COLO829 (cell line): ENCODE measurements at regions not wholly inside any gene's neighbourhood (a gene's known extent, or its start where the extent isn't known, plus 50 kb on each side); places are given as distances from the start of the nearest gene placed in this dataset.
"Not testable (repeated sequence)": the region's sequence is repeated elsewhere in the genome, so short reads cannot be mapped to it uniquely, and the experiment has no call there.

Source experiments
- DNase-seq: peaks from one replicate; pipeline ENCODE4 v3.0.0; 2012; ENCODE audit warnings: low spot score

DNA sequence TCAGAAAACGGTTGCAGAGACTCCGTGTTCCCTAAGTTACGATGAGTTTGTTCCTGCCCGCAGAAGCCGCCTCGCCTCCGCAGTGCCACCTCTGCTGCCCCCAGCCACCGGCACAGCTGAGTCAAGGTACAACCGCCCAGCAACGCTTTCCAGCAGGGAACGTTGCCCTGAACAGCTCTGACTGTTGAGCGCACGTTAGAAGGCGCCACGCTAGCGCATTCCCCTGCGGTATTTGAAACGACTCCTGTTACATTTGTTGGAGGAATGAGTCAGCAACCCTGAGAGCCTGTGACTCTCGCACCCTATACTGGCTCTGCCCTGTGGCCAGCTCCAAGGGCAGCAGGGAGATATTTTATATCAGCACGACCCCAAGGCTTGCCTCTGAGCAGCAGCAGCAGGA lies 302.8 kb downstream of the TEX29 start:
- DNase-seq, result no peak

DNA sequence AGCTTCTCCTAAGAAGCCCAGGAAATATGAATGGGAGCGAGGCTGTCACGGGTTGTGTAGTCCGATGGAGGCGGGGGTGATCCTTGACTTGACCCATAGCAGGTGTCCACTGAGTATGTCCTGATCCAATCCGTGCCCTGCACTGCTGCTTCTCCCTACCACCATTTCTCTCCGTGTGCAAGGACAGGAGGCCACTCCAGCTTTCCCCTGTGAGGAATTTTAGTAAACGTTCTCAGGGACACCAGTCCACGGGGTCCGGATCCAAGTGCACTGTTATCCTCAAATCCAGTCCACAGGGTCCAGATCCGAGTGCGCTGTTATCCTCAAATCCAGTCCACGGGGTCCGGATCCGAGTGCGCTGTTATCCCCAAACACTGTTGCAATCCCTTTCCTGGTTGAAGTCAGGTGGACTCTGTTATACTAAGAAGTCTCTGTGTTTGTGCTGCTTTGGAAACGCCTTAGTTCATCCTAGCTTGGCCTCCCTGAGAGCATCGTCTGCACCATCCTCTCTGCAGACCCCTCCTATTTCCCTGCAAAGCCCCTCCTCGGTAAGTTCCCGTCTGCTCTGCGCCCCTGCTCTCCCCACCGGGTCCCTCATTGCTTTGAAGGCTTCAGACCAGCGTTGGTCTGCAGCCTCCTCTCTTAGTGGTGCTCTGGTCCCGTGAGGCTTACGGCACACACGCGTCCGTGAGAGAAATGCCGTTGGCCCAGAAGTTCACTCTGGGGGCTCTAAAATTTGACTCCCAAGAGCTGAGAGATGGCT lies 303.5 kb downstream of the TEX29 start:
- no peak for DNase-seq

DNA sequence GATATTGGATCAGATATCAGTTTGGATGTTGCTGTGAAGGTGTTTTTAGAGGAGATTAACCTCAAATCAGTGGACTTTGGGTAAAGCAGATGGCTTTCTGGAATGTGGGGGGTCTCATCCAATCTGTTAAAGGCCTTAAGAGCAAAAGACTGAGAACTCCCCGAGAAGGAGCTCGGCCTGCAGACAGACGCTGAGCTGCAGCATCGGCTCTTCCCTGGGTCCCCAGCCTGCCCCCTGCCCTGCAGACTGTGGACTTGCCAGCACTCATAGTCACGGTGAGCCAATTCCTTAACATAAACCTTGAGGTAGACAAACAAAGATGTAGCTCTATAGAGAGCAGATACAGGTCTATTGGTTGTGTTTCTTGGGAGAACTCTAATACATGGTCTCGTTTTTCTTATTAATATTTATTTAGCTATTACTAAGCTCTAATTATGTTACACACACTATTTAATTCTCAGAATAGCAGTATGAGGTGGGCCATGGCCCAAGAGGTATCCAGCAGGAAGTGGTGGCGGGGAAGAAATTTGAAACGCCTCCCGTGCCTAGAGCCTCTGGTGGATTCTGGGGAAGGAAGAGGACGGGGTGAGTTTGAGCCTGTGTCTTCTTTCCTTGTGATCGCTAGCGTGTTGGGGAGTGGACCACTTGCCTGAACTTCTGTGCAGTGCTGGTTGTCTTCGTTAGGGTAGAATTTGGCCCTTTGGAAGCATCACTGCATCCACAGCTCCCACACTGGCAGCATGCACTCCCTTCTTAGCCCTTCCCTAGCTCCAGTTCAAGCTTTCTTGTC lies 305.3 kb downstream of the TEX29 start:
- no peak for DNase-seq

DNA sequence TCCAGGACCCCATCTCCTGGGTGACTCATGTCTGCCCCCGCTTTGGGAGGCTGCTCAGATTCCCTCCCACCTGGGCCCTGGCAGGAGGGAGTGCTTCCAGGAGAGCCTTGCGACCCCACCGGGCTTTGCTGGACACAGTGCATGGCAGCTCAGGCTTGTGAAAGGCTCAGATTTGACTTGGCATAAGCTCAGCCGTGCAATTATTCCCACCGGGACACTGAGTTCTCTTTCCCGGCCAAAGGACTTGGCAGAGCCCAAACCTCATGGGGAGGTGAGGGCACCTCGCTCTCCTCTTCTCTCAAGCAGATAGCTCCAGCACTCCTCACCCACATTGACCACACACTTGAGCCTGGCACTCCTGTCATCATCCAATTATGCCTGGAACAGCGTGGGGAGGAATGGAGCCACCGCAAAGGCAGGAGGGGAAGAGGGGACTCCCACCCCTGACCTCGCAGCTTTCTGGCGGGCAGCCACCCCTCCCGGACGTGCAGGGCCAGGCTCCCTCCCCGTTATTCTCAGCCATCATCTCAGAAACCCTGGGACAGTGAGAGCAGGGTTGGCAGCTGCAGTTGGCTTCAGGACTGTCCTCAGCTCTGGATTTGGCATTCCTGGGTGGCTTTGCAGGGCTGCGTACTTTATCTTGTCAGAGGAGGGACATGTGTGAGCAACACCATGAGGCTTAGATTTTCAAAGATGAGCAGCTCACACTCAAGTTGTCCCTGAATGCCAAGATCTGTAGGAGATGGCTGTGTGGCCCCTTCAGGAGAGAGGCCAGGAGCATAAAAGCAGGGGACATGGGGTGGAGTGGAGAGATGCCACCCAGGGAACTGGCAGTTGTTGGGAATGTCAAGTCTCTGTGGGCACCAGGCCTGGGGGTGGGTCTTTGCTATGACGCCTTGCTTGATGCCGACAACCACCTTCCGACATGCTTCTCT lies 306.2 kb downstream of the TEX29 start:
- no peak for DNase-seq

DNA sequence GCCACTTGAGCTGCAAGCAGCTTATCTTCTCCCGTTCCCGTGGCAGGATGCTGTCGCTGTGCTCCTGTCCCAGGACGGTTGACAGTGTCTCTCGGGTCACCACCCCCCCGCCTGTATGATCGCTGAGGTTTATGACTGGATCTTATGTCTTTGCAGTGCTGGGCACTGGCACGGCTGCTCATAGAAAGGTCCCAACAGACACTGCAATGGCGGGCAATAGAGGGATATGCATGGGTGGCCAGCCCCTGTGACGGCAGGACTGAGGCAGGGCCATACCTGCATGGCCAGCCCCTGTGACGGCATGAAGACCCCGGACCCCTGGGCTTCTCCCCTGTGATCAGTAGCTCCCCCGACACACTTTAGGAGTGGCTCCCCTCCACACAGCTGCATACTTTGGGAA lies 307.2 kb downstream of the TEX29 start:
- DNase-seq, result no peak

DNA sequence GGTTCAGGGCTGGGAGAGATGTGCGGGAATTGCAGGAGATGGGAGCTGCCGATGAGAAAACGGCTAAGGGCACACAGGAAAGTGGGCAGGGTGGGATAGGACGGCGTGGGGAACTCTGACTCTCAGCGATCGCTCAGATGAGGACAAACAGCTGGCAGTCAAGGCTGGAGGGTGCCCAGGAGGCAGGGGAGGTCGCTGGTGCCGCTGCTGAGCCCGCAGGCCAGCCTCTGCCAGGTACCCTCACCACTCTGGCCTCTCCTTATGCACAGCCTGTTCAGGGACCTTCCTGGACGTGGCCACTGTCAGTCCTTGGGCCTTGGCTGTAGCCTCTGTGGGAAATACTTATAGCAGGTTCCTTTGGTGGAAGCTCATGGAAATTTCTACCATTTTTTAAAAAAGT lies 308.6 kb downstream of the TEX29 start:
- no peak for DNase-seq

DNA sequence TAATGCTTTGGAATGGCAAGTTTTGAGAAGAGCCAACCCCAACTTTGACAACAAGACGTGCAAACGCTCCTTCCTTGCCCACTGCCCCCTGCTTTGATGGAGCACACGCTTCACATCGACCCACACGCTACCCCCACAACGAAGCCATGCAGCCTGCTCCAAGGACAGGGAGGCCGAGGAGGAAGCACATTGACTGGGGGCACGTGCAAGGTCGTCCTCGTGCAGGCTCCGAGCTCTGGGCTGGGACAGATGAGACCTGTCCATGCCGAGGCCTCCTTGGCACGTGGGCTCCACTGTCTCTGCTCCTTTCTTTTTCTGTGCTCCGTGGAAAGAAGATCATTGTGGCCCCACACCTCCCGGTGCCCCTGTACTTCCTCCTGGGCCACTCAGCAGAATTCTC lies 309.0 kb downstream of the TEX29 start:
- no peak for DNase-seq

DNA sequence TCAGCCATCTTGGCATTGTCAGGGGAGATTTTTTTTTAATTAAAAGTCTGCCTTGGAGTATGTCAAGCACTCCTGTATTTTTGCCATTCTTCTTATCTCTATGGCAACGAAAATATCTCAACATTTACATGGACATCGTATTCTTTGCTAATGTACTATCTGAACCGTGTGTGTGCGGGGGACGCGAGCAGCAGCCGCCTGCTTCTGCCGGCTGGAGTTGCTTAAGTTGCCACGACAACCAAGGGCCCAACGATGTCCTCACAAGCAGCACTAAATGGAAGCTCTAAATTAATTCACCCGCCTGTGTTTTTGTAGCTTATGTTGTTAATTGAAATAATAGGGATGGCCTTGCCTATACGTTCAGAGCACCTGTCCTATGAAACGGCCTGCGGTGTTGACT lies 309.5 kb downstream of the TEX29 start:
- no peak for DNase-seq

DNA sequence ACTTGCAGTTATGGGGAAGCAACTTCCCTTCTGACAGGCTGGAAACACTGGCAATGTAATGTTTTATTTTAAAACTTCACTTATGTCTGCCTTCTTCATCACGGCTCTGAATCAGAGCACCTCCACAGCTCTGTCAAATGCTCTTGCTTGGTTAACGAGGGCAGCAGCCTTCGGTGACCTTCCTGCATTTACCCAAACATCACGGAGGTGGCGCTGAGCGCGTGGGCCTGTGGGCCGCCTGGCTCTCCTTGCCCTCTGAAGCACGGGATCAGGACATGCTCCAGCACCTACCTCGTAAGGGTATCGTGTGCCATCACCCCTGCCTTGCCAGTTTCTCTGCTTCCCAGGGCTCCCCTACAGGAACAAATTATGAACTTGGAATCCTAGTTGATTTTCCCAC lies 310.0 kb downstream of the TEX29 start:
- no peak for DNase-seq

DNA sequence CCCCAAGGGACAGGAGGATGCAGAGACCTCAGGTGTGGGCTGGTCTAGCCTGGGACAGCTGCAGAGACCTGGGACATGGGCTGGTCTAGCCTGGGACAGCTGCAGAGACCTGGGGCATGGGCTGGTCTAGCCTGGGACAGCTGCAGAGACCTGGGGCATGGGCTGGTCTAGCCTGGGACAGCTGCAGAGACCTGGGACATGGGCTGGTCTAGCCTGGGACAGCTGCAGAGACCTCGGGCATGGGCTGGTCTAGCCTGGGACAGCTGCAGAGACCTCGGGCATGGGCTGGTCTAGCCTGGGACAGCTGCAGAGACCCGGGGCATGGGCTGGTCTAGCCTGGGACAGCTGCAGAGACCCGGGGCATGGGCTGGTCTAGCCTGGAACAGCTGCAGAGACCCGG lies 310.8 kb downstream of the TEX29 start:
- DNase-seq, result not testable (repeated sequence)

DNA sequence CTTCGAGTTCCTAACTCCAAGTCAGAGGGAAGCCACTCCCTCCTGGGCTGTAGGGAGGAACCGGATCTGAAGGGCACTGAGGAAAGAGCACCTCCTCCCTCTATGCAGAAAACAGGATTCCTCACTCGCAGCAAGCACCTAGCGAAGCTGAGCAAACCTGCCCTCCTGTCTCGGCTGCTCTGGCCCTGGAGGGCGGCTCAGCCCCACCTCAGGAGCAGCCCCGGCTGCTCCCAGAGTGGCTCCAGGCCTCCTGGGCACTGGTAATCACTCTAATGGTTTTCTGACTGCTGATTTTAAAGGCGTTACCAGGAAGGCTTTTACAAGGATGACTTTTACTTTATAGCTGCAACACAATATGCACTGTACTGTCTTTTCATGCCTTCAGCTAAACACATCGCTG lies 312.5 kb downstream of the TEX29 start:
- DNase-seq, result no peak

DNA sequence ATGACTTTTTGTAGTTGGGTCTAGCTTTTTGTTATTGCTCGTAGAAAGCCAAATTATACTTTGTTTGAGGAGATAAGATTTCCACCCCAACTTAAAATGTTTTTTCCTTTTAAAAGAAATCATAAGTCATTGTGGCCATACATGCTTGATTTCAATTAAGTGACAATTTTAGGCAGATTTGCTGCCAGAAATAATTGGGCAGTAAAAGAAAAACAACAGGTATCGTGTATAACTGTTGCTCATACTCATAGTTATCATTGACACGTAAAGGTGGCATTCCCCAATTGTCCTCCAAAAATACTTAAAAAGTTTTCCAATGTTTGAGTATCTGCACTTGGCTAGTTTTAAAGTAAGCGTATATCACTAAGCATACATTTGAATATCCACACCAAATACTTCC lies 313.0 kb downstream of the TEX29 start:
- no peak for DNase-seq

DNA sequence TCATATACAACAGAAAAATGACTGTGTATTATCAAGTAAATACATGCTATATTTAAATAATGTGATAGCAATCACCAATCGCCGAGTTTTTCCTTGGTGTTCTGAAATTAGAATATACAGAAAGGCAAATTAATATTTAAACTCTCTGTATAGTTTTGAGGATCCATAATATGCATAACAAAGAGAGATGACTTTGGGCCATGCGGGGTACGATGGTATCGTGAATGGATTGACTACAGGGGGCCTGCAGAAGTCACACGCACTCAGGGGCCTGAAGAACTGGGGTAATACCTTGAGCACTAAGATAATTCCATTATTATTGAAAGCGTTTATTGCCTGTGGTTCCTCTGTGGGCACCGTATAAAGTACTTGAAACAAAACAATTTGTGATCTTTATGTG lies 314.0 kb downstream of the TEX29 start:
- DNase-seq, result no peak

DNA sequence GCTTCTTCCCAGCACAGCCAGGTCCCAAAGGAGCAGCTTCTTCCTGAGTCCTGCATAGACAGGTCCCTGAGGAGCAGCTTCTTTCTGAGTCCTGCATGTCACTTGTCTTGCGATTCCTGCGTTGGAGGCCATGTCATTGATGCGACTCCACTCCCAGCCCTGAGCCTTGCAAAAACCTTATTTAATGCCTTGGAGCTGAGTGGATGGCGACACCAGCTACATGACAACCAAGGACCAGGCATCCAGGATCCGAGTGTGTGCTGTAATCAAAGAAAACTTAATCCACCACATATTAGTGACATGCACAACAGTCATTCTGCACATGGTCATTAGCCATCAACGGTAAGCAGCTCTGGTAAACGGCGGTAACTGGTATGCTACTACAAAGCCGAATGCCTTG lies 315.8 kb downstream of the TEX29 start:
- DNase-seq, result no peak

DNA sequence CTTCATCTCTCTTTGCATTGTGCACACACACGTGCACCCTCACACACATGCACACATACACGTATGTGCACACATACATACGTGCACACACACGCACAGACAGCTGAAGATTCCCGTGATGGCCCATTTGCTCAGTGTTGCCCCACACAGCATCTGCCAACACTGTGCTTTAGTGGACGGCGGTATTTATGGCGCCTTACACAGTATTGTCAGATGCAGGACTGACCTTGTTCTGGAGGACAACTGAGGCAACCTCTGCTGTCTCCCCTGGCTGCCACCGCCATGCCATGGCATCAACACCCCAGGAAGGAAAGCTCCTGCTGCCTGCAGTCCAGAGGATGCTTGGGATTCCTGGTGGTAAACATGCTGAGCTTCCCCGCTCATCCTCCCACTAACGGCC lies 316.4 kb downstream of the TEX29 start:
- DNase-seq, result no peak

DNA sequence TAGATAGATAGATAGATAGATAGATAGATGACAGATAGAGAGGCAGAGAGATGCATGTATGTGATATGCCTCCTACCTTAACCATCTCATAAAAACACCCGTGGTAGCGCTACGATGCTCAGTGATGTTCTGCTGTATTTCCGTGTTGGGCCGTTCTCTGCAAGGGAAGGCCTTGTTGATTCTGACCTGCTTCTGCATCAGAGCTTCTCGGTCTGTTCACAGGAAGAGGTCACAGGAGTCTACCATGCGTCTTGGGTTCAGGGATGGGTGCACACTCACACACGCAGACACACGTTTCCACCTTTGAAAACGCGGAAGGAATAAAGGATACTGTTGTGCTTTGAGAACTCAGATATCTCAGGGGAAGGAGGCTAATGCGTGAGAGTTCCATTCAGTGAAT lies 316.9 kb downstream of the TEX29 start:
- no peak for DNase-seq

DNA sequence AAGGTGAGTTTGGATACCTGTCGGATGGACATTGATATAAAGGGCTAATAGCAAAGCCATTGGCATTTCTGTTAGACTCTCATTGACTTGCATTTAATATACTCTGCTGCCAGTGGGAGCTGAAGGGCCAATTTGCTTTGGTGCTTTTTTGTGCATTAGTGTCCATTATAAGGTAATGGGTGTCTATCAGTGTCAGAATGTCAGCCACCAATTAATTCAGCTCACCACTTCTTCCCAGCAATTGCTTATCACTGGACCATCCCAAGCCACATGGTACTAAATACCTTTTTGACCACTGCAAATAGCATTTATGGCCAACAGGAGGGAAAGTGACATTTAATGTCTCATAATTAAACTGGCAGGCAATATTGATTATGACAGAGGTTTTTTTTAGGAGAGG lies 317.8 kb downstream of the TEX29 start:
- DNase-seq, result no peak

DNA sequence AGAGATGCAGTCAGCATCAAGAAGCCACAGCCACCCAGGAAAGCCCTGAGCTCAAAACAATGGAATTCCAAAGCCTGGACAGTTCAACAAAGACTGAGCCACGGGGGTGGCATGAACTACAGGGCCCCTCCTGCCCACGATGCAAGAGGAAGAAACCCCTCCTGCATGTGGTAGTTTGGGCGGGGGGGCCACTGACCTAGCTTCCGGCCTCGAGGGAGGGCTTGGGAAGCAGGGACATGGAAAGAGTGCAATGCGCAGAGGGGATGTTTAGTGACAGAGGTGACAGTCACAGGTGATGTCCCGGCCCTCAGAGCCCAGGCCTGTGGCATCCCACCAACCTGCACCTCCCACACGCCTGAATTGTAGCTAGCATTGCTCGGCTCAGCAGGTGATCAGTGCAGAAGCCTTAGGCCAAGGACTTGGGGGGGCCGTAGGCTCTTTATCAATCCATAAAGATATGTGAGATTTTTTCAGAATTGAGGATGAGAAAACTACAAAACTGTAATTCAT lies 318.8 kb downstream of the TEX29 start:
- no peak for DNase-seq

DNA sequence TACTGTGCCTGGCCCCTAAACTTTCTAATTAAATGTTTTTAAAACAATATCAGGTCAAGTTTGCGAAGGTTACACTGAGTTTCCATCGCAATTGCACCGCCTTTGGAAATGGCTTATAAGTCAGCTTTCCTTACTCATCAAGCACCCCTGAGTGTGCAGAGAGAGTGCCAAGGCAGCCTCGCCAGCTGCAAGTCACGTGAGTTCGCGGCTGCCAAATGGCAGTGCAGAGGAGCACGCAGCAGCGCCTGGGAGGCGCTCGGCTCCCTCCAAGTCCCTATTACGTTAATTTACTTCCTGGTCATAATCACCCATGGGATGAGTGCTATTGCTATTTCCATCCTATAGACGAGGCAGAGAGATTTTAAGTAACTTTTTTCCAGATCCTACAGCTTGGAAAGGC lies 319.6 kb downstream of the TEX29 start:
- no peak for DNase-seq

DNA sequence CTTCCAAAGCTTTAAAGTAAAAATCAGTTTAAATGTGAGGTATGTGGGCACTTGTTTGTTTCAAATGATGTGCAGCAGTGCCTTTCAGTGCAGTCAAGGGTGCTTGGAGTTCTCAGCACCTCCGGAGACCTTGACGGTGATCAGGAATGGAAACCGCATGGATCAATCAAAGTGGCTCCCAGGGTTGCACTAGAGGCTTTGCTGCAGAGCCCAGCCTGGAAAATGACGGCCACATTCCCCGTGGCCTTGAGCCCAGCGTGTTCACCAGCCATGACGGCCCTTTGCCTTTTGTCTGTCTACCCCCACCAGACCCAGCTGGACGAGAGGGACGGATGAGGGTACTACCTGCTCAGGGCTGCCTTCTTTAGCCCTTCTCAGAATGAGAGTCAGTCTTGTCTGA lies 320.0 kb downstream of the TEX29 start:
- DNase-seq, result no peak

DNA sequence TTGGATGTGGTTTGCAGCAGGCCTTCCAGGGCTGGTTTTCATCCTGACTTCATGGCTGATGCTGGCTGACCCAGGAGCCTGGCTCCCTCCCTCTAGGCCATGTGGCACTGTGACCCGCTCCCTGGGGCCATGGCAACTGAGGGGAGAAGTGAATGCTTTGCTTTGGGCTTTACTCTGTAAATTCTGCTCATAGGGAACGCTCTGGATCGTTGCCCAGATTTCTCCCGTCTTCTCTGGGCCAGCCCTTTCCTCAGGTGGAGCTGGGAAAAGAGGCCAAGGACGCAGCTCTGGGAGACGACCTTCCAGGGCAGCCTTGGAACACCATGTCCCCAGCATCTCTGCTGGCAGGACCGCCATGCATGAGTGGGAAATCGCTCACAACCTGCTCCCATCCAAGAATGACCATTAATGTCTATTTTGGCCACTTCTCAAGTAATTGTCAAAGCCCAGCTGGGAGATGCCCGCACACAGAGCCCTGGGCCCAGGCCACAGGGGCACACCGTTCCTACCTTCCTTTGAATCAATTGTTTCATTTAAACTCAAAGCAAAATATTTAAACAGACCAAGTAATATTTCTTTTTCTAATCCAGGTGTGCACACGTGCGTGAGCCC lies 321.8 kb downstream of the TEX29 start:
- DNase-seq, result no peak

DNA sequence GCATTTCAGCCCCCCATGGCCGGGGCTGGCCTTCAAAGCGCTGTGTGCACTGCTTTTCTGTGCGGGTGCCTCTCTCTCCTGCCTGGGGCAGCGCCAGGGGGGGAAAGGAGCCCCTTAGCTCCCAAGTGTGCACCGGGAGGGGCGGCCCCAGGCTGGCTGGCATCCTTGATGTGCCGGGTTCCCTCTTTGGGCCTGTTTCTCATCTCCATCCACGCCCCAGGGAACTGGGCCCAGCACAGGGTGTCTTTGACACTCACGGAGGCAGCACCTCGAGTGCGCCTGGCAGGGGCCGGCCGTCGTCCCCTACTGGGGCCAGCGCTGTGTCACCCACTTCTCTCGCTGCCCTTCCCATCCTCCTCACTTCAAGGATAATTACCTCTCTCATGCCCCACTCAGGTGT lies 324.3 kb downstream of the TEX29 start:
- DNase-seq, result no peak
